HEK293 (cell line): ENCODE measurements at regions not wholly inside any gene's neighbourhood (a gene's known extent, or its start where the extent isn't known, plus 50 kb on each side); places are given as distances from the start of the nearest gene placed in this dataset.

Source experiments
- BCL11A ChIP-seq: fragments of 450-650 bp; formaldehyde crosslinking; IDR thresholded peaks from 2 replicates; pipeline ENCODE4 v1.5.1; 2016; ENCODE audit warnings: low read depth, missing biosample characterization, missing genetic modification characterization
- SCRT1 ChIP-seq: fragments of 450-650 bp; formaldehyde crosslinking; IDR thresholded peaks from 2 replicates; pipeline ENCODE4 v1.5.1; 2016; ENCODE audit warnings: missing biosample characterization, missing genetic modification characterization, borderline replicate concordance
- SP2 ChIP-seq: fragments of 450-650 bp; formaldehyde crosslinking; IDR thresholded peaks from 2 replicates; pipeline ENCODE4 v1.5.1; 2016; ENCODE audit warnings: missing biosample characterization, missing genetic modification characterization
- TRIM28 ChIP-seq: IDR thresholded peaks from 2 replicates; pipeline ENCODE4 v1.6.1; 2011; ENCODE audit warnings: low read length, control low read depth, borderline replicate concordance
- TF ChIP-seq, protein P1 (sequence below): fragments of 450-650 bp; formaldehyde crosslinking; IDR thresholded peaks from 2 replicates; pipeline ENCODE4 v1.5.1; 2016; ENCODE audit warnings: missing biosample characterization, missing genetic modification characterization

DNA sequence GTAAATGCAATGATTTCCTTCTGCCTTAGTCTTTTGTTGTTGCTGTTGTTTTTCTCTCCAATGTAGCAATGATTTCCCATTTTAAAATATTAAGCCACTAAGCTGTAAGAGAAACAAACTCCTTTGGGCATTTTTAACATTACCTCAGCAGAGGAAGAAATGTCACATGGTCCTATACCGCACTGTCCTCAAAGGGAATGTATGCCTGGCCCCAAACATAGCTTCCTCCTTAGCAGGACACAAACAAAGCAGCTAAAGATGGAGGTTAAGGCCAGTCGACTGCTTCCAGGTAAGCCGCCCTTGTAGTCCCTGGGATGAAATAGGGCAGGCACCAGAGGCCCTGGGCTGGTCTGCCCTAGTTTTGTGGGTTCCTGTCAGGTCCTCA is 249.0 kb downstream of the TSHZ3 start:
- TF ChIP-seq TRIM28 (no peak), SP2 (no peak), BCL11A (tag by site-specific recombination) (no peak), SCRT1 (tag by site-specific recombination) (no peak)
- TF ChIP-seq, protein P1, sequence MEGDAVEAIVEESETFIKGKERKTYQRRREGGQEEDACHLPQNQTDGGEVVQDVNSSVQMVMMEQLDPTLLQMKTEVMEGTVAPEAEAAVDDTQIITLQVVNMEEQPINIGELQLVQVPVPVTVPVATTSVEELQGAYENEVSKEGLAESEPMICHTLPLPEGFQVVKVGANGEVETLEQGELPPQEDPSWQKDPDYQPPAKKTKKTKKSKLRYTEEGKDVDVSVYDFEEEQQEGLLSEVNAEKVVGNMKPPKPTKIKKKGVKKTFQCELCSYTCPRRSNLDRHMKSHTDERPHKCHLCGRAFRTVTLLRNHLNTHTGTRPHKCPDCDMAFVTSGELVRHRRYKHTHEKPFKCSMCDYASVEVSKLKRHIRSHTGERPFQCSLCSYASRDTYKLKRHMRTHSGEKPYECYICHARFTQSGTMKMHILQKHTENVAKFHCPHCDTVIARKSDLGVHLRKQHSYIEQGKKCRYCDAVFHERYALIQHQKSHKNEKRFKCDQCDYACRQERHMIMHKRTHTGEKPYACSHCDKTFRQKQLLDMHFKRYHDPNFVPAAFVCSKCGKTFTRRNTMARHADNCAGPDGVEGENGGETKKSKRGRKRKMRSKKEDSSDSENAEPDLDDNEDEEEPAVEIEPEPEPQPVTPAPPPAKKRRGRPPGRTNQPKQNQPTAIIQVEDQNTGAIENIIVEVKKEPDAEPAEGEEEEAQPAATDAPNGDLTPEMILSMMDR, result no peak
